HG03280 (cell line): ENCODE measurements at regions not wholly inside any gene's neighbourhood (a gene's known extent, or its start where the extent isn't known, plus 50 kb on each side); places are given as distances from the start of the nearest gene placed in this dataset.

Source experiments
- ATAC-seq: cut with Tn5 transposase; IDR thresholded peaks from one replicate; pipeline ENCODE4 v1.9.1; 2021; ENCODE audit warnings: mild to moderate bottlenecking, moderate library complexity; ENCODE audit not compliant: unreplicated experiment

DNA sequence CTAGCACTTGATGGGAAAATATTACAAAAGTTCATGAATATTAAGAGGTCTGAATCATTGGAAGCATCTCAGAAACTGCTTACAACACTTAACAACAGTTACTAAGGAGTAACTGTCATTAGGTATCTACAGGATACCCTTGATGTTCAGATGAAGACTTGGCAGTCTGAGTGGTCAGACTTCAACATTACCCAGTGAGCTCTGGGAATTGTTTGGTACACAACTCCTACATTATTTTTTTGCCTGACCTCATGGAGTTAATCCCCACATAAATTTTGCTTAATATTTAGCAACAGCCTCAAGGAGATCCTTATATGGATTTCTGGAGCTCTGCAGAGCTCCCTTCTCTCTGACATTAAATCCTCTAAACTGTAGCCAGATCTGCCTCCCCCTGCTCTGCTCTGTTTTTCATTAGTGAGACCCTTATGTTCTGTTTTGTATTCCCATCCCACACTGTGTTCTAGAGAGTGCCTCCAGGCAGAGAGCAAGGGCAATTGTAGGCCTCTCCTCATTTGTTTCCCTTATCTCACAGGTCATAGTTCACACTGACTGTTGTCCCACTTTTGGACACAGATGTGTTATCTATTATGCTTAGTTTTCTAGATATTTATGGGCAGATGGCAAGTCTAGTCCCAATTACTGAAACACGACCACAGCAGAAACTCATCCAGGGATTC lies 368.8 kb downstream of the GASK1B start:
- no peak for ATAC-seq

DNA sequence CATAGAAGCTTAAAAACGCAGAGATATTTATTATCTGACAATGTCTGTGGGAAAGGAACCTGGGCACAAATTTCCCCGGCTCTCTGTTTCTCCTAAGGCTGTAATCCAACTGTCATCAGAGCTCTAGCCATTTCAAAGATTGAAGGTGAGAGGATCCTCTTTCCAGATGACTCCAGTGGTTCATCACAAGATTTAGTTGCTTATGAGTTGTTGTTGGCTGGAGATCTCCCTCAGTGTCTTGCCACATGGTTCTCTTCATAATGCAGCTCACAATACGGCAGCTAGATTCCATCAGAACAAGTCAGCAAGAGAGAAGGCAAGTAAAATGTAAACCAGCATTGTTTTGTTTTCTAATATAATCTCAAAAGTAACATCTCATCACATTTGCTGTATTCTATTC lies 369.4 kb downstream of the GASK1B start:
- ATAC-seq = no peak

DNA sequence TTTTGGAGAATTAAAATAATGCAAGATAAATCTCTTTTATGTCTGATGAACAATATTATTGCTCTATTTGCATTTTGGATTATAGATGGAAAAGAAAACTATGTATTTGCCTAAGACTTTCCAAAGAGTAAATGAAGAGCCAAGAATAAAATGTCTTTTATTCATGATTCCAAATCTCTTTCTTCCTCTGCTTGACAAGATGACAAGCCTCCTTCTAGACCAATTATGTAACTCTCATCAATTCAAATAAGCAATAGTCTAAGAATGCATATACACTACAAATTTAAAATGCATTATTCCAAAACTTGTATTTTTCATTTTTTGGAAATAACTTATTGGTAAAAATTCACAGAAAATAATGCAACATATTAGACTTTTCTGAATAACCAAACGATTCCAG lies 377.3 kb downstream of the GASK1B start:
- ATAC-seq = no peak

DNA sequence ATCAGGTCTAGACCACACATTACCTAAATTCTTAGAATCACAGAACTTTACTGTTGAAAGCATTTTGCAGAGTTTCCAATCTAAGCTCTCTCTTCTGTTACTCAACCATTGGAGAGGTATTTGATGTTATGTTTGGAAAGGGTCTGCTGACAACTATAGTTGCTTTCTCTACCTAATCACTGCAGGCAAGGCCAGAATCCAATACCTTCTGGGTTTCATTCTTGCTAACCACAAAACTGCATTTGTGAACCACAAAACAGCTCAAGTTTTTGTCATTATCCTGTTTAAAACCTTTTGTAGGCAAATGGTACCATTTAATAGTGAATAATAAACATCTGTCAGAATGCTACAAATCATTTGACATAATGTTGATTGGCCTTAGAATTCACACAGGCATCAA lies 380.1 kb downstream of the GASK1B start:
- no peak for ATAC-seq

DNA sequence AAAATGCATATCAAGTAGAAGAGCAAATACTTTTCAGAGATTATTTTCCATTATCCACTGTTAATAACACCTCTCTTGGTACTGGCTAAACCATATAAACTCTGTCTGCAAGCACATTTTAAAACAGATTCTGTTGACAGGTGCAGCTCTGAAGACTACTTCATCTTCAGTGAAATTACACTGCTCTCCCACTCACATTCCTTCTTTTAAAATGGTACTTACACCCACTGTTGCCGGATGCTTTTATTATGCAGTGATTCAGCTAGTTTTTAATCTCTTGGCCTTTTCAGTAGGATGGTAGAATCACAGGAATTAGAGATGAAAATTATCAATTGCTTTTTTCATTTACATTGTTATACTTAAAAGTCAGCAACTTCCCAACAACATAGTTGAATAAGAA lies 381.6 kb downstream of the GASK1B start:
- no peak for ATAC-seq

DNA sequence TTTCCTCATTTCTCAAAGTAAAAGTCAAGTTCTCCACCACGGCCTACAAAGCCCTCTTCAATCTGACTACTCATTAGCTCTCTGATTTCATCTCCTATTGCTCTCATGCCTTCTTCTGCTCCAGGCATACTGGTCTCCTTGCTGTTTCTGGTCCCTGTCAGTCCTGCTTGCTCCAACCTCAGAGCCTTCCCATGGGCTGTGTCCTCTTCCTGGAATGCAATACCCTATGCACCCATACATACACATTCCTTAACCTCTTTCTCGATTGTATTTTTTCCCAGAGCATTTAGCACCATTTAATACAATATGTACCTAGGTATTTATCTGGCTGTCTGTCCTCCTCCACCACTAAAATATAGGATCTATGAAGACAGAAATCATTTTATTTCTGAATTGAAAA lies 385.2 kb downstream of the GASK1B start:
- no peak for ATAC-seq

DNA sequence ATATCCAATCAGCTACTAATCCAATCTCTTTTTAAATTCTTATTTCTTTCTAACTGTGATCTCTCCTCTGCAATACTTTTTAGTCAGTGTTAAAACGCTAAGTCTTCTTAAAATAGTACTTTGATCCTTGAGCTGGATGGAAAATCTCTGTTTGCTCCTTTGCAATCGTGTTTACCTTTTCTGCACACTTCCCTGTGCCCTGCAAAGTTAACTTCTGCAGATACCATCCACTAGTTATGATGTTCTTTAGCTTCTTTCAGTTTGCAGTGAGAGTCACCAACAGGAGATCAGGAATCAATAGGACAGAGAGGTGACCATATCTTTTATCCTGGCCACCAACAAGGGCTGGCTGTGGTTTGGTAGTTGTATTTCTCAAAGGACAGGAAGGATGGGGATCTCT lies 391.5 kb downstream of the GASK1B start:
- ATAC-seq = no peak

DNA sequence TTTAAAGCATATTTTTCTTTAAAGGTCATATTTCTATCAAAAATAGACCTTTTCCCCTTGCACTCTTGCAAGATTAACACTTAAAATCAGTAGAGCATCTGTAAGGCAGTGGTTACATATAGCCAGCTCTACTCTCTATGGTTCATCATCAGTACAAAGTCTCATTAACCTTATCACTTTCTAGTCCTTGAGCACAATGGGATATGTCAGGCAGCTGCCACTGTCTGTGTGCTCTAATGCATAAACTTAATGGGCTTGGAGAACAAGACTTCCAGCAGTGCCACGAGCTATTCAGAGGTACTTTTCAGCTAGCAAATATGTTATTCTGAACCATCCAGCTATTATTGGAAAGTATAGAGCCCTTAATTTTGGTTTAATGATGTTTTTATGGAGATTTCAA lies 393.7 kb downstream of the GASK1B start:
- no peak for ATAC-seq

DNA sequence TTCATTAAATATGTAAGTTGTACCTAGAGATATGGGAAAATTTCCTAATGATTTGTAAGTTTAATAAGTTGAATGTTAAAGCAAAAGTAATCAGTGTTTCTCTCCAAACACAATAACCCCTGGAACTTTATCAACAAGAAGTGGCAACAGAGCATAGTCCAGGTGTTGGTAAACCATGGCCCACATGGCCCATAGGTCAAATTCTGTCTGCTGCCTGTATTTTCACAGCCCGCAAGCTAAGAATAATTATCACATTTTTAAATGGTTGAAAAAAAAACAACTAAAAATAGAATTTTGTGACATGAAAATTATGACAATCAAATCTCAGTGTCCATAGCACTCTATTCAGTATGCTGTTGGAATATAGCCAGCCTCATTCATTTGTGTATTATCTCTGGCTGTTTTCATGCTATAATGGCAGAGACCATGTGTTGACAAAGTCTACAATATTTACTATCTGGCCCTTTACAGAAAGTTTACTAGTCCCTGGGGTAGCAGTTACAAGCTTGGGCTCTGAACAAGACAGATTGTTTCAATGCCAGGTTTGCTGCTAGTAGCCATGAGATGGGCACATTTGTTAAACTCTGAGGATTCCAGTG lies 395.8 kb downstream of the GASK1B start:
- no peak for ATAC-seq

DNA sequence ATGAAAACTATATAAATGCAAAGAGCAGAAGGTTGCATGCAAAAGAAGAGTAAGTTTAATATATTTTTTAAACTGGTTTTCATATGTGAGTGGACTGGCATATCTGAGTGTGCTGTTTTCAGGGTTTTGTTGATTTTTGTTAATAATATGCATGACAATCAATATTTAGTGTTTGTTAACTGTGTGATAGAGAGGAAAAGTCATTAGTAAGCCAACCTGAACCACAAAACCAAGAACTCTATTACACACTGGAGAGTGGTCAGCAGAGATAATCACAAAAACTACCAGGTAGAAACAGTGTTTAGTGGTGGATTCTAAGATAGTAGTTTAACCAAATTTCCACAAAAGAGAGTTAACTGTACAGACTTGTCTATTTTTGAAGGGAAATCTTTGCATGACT lies 396.9 kb downstream of the GASK1B start:
- ATAC-seq = no peak

DNA sequence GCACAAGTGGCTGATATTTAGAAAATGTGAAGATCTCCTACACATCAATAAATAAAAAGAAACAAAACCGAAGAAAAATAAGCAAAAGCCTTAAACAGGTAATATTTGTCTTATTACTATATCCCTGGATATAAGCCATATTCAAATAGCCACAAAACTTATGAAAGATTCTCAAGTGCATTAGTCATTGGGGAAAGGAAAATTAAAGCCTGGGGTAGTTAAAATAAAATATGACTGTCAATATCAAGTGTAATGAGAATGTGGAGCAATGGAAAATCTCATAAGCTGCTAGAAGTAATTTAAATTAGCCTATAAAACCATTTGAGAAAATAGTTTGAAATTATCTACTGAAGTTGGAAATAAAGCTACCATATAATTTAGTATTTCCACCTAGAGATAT lies 399.9 kb downstream of the GASK1B start:
- no peak for ATAC-seq

DNA sequence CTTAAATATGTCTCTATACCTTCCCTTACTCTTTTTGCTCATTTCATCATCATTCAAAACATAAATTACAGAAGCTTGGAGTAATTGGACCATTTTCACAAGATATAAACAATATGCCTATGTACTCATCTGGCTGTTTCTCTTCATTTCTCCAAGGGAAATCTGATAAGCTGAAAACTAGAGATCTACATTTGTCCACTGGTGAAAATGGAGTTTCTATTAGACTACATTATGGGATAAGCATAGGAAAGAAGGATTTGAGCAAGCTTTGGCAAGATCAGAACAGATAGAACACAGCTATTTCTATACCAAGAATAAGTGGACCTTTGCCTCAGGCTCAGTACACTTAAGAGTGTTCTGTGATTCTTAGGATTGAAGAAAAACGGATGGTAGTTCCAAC lies 404.4 kb downstream of the GASK1B start:
- ATAC-seq = no peak

DNA sequence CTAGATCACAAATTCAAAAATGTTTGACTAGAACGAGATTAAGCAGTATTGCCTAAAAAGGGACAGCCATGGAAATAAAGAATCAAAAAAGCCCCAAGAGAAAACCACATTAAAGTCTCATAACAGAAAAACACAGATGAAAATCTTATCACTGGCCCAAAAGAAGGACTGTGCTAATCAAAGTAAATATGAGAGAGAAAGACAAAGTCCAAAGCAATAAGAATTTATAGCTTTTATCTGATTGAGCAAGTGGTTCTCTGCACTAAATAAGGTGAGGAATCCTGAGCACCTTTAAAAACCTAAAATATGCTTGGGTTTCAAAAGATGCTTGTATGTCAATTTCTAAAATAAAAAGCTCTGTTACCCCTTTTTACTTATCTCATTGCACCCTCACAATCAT lies 409.3 kb downstream of the GASK1B start:
- ATAC-seq = no peak

DNA sequence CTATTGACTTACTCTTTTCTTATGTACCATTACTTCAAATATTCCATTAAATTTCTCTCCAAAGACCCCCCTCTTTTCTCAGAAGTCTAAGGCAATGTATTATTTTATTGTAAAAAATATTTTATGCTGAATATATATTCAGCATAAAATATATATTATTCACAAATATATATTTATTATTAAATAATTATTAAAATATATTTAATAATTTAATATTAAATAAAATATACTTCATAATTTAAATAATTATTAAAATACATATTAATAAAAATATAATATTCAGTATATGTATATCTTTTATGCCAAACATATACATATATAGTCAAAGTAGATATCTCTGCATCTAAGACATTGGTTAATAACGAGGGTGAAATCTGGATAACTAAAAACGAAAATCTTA lies 418.4 kb downstream of the GASK1B start:
- ATAC-seq = no peak

DNA sequence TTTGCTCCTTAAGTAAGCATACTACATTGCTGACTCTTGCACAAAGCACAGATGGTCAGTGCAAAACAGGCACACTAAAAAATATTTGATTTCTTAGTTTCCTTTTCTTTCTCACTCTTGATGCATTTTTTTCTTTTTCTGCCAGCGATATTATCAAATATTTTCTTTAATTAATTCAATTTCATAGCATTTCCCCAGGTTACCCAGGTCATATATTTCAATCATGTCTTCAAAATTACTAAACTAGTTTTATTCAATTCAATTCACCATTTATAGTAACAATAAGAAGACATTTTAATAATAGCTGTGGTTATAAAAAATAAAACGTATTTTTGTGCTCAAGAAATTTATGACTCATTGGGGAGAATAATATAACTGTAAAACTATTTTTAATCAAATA lies 421.2 kb downstream of the GASK1B start:
- ATAC-seq = no peak

DNA sequence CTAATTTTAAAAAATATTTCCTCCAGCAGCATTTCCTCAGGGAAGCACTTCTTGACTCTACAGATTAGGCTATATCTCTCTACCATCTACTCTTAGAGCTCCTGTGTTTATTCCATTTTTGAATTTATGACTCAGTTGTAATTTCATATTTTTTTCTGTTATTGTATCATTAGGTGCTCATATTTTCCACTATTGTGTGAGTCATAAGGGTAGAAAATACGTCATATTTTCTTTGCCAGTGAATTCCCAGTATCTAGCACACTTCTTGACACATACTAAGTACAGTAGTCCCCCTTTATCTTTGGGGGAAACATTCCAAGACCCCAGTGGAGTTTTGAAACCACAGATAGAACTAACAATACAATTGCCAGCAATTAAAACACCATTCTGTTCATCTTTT lies 431.2 kb downstream of the GASK1B start:
- ATAC-seq = no peak

DNA sequence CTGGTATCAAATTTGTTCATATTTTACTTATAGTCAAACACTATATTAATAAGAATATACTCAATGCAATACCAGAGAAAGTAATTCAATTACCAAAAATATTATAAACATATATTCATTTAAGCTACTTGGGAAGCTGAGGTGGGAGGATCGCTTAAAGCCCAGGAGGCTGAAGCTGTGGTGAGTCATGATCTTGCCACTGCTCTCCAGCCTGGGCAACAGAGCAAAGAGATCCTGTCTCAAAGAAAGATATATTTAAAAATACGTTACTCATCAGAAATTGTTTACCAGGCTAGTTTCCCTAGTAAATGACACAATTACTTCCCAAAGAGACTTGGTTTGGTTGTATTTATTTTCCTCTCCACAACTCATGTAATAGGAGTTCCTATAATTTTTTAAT lies 433.6 kb downstream of the GASK1B start:
- no peak for ATAC-seq

DNA sequence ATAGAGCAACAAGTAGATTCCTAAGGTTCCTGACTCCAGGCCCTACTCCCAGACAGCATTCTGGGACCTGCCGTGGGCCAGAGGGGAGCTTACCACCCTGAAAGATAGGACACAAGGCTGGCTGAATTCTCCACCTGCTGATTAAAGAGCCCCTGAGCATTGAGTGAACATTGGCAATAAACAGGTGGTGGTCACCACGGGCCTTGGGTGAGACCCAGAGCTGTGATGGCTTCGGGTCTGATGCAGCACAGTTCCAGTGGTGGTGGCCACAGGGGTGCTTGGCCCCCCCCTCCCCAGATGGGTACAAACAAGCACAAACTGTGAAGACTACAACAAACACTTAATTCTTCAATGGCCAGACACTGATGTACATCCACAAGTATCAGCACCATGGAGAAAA lies 444.6 kb downstream of the GASK1B start:
- no peak for ATAC-seq

DNA sequence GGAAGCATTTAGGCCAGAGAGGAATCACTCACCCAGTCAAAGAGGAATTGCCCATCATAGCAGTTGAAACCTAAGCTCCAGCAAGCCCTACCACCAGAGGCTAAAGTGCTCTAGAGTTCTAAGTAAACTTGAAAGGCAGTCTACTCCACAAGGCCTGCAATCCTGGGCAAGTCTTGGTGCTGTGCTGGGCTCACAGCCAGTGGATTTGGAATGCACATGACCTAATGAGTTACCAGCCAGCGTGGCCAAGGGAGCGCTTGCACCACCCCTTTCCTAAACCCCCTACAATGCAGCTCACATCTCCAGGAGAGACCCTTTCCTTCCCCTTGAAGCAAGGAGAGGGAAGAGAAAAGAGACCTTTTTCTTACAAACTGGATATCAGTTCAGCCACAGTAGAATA lies 445.7 kb downstream of the GASK1B start:
- ATAC-seq = no peak

DNA sequence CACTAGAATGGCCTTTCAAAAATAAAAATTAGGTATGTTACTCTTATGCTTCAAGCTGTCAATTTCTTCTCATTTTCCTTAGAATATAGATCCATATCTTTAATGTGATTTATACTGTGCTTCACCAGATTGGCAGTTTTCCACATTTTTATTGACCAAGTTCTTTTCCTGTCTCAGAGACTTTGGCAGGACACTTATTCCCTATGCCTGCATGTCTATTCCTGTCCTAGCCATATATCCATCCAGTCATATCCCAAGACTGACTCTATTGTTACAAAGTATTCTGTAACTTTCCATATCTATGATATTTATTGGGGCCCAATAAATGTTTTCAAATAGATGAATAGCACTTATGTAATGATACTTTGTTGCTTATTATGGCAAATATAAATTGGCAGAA lies 450.7 kb downstream of the GASK1B start:
- no peak for ATAC-seq

DNA sequence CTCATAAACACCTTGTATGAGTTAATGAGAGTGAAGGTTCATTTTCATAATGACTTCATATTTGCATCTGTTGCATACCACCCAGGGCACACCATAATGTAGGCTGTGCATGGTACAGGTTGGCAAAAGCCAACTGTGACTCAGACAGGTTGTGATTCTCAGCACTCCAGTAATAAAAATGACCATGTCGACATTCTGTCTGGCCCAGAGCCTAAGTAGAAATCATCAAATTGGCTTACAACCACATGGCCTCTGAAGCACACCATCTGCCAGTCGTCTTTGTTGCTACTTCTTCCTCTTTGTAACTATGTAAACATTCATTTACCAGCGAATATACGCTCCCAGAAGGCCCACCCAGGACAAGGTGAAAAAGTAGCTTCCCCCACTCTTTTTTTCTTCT lies 459.5 kb downstream of the GASK1B start:
- ATAC-seq = no peak

DNA sequence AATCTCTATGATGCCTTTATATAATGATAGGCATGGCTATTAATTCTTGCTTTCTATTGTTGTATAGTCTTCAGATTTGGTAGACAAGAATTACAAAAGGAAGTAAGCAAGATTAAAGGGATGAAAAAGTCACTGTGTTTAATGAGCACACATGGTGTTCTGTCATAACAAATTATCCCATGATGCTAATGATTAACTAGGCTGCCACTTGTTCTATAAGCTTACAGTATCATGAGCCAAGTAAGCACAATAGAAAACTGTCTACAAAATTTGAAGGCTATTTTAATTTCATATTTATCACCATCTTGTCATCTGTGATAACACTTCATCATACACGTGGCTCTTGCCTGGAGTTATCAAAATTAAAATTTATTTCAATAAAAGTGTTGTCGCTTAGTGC lies 466.7 kb downstream of the GASK1B start:
- ATAC-seq = no peak

DNA sequence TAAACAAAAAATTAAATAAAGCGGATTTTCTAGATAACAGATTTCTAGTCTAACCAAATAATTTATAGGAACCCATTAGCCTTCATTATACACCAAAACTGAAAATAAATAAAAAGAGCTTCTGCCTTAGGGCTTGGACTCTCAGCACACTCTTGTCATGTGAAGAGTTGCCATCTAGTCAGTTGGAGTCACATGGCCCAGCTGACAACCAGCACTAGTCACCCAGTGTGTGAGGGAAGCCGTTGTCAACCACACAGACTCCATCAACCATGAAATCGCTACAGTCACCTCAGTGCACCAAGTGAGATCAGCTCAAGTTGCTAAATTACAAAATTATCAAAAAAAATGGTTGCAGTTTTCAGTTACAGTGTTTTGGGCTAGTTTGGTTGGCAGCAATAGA lies 470.0 kb downstream of the GASK1B start:
- ATAC-seq = no peak
